ENCODE measurements at regions not wholly inside any gene's neighbourhood (a gene's known extent, or its start where the extent isn't known, plus 50 kb on each side); places are given as distances from the start of the nearest gene placed in this dataset.

GRCh38 chr2:180734382-180734781, 246.0 kb upstream of the UBE2E3 start:
- H3K27ac ChIP-seq (ENCODE audit: low read depth, low read length), result no peak overlapping the region
- H2AFZ ChIP-seq (ENCODE audit: low read depth, low read length, severe bottlenecking), result no peak overlapping the region
- H3K9ac ChIP-seq (ENCODE audit: low read length), result no peak overlapping the region
- no peaks in the 10 kb centered on the region for H3K9me2 ChIP-seq (replicated peaks; ENCODE audit: insufficient read depth, low read length)
- no peak for TF ChIP-seq CTCF (IDR thresholded peaks at IDR 0.05; ENCODE audit: insufficient read depth, low read length, poor library complexity, severe bottlenecking)
- TF ChIP-seq EZH2phosphoT487 (conservative IDR thresholded peaks at IDR 0.05; ENCODE audit: low read length), result no peak
- no peaks in the 10 kb centered on the region for H3K9me3 ChIP-seq (ENCODE audit: insufficient read depth, low read length)
- H3K79me2 ChIP-seq (ENCODE audit: insufficient read depth, low read length), result no peaks in the 10 kb centered on the region
- H4K20me1 ChIP-seq (ENCODE audit: low read depth, low read length), result no peaks in the 10 kb centered on the region
- no peaks in the 10 kb centered on the region for H3K36me3 ChIP-seq (ENCODE audit: low read length)
- H3K27me3 ChIP-seq (ENCODE audit: low read length), result no peaks in the 10 kb centered on the region; the same call in 1 of the 2 replicates
- no peak overlapping the region for H3K4me2 ChIP-seq (ENCODE audit: low read depth, low read length, poor library complexity, severe bottlenecking)
- no peak overlapping the region for H3K4me3 ChIP-seq (ENCODE audit: insufficient read depth, low read length, poor library complexity, severe bottlenecking)
- no peaks in the 10 kb centered on the region for H3F3A ChIP-seq (ENCODE audit: insufficient read depth)

GRCh38 chr2:180733330-180733729, 247.1 kb upstream of the UBE2E3 start:
- Histone ChIP-seq H3K27ac (ENCODE audit: low read depth, low read length) (no peak overlapping the region), H3K4me2 (ENCODE audit: low read depth, low read length, poor library complexity, severe bottlenecking) (no peak overlapping the region), H4K20me1 (ENCODE audit: low read depth, low read length) (no peaks in the 10 kb centered on the region), H3K4me3 (ENCODE audit: insufficient read depth, low read length, poor library complexity, severe bottlenecking) (no peak overlapping the region), H3K9me3 (ENCODE audit: insufficient read depth, low read length) (no peaks in the 10 kb centered on the region), H2AFZ (ENCODE audit: low read depth, low read length, severe bottlenecking) (no peak overlapping the region), H3K36me3 (ENCODE audit: low read length) (no peaks in the 10 kb centered on the region), H3K79me2 (ENCODE audit: insufficient read depth, low read length) (no peaks in the 10 kb centered on the region), H3F3A (ENCODE audit: insufficient read depth) (no peaks in the 10 kb centered on the region), H3K27me3 (ENCODE audit: low read length) (no peaks in the 10 kb centered on the region; the same call in 1 of the 2 replicates), H3K9me2 (replicated peaks; ENCODE audit: insufficient read depth, low read length) (no peaks in the 10 kb centered on the region), H3K9ac (ENCODE audit: low read length) (no peak overlapping the region)
- no peak for TF ChIP-seq EZH2phosphoT487 (conservative IDR thresholded peaks at IDR 0.05; ENCODE audit: low read length)
- no peak for TF ChIP-seq CTCF (IDR thresholded peaks at IDR 0.05; ENCODE audit: insufficient read depth, low read length, poor library complexity, severe bottlenecking)

- Histone ChIP-seq H3K9me2 (replicated peaks; ENCODE audit: insufficient read depth, low read length) (no peaks in the 10 kb centered on the region), H3F3A (ENCODE audit: insufficient read depth) (no peaks in the 10 kb centered on the region), H3K9ac (ENCODE audit: low read length) (no peak overlapping the region), H3K4me3 (ENCODE audit: insufficient read depth, low read length, poor library complexity, severe bottlenecking) (no peak overlapping the region), H3K27ac (ENCODE audit: low read depth, low read length) (no peak overlapping the region), H3K79me2 (ENCODE audit: insufficient read depth, low read length) (no peaks in the 10 kb centered on the region), H3K4me2 (ENCODE audit: low read depth, low read length, poor library complexity, severe bottlenecking) (no peak overlapping the region), H2AFZ (ENCODE audit: low read depth, low read length, severe bottlenecking) (no peak overlapping the region), H3K36me3 (ENCODE audit: low read length) (no peaks in the 10 kb centered on the region), H3K9me3 (ENCODE audit: insufficient read depth, low read length) (no peaks in the 10 kb centered on the region), H4K20me1 (ENCODE audit: low read depth, low read length) (no peaks in the 10 kb centered on the region), H3K27me3 (ENCODE audit: low read length) (no peaks in the 10 kb centered on the region; the same call in 1 of the 2 replicates)
- no peak for TF ChIP-seq EZH2phosphoT487 (conservative IDR thresholded peaks at IDR 0.05; ENCODE audit: low read length)
- TF ChIP-seq CTCF (IDR thresholded peaks at IDR 0.05; ENCODE audit: insufficient read depth, low read length, poor library complexity, severe bottlenecking), result no peak
These were observed 248.1 kb upstream of the UBE2E3 start for GRCh38 chr2:180732337-180732736.

Data from SU-DHL-6 (cell line).